GM19099 (cell line): ENCODE measurements at regions not wholly inside any gene's neighbourhood (a gene's known extent, or its start where the extent isn't known, plus 50 kb on each side); places are given as distances from the start of the nearest gene placed in this dataset.

ENCODE experiments used
- POLR2A ChIP-seq: IDR thresholded peaks from 3 replicates; pipeline ENCODE4 v1.6.1; 2011; ENCODE audit warnings: low read depth; ENCODE audit not compliant: insufficient read length; ENCODE audit errors: extremely low read depth

DNA sequence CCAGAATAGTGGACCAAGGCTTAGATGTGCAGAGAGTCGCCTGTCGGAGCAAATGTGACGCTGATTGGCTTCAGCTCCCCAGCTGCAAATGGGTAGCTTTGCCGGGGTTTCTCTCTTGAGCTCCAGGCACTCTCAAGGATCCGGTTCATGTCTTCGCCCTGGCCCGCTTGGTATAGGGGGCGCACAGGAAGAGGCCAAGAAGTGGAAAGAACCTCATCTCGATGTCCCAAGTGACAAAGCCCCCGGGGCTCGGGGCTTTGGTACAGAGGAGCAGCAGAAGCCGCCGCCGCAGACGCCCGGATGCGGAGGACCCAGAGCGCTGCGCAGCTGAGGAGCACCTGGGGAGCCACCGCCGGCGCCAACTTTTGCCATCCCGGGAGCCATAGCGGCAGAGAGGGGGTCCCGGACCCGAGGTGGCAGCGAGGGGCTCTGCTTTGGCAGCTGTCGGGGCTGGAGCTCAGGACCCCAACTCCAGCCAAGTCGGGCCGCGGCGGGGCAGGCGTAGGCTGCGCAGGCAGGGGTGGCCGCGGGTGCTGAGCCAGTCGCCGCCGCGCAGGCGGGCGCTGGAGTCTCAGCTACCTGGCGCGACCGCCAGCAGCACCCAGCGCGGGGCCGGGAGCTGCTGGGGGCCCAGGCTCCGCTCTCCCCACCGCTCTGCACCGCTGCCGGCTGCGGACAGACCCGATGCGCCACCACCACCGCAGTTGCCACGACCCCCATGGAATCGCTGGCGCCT is 466.6 kb downstream of the XPNPEP1 start:
- TF ChIP-seq POLR2A = no peak

GRCh38 chr10:109454691-109455090 is 468.6 kb downstream of the XPNPEP1 start:
- TF ChIP-seq POLR2A = no peak

GRCh38 chr10:109451879-109452278 is 471.4 kb downstream of the XPNPEP1 start:
- TF ChIP-seq POLR2A = no peak

DNA sequence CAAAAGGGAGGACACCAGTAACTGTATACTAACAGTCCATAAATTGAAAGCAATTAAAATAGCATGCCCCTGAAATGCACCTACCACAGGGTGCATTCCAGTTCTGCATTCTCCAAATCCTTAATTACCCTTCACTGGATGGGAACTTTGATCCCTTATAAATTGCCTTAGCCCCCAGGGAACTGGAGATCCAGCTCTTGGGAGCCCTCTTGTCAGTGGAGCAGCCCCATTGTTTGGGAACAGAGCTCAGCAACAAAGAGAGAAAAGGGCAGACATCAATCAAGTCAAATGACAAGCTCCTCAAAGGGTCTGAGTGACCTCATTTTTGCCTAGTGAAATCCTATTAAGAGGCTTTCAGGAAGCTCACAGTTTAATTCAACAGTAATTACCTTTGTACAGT is 472.6 kb downstream of the XPNPEP1 start:
- TF ChIP-seq POLR2A = no peak

DNA sequence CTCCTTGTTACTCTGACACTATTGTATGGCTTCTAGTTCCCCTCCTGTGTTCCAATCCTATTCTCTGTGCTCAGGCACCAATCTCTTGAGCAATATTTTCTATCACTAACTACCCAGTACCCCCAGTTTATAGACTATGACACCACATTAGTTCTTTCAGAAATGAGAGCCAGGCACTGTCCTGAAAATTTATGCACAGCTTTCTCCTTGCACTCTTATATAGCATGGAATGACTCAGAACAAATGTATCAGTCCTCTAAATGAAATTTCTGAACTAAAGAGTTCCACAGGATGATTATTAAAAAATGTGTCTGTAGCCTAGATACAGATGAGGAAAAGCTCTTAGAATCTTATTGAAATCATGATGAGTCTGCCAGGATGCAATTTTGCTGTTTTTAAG is 489.9 kb downstream of the XPNPEP1 start:
- no peak for TF ChIP-seq POLR2A

DNA sequence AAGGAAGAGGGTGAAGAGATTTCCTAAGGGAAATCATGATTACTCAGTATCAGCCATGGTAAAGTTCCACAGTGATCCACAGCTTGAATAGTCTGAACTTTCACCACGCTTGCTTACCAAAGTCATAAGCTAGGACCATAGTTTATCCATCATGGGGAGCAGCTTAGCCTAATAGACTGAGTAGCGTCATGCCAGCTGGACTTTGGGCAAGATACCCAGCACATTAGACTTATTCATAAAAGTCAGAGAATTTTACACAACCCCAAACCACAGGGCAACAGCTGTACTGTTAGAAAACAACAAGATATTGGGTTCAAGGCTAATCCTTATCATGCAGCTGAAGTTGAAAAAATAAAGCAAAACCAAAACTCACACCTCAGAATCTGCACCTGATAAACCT is 491.0 kb downstream of the XPNPEP1 start:
- TF ChIP-seq POLR2A = no peak

- no peak for TF ChIP-seq POLR2A
Observed at GRCh38 chr10:109430799-109431198, 492.5 kb downstream of the XPNPEP1 start.

GRCh38 chr10:109430043-109430760 is 493.1 kb downstream of the XPNPEP1 start:
- no peak for TF ChIP-seq POLR2A

GRCh38 chr10:109428775-109429491 is 494.4 kb downstream of the XPNPEP1 start:
- TF ChIP-seq POLR2A = no peak

- TF ChIP-seq POLR2A = no peak
Observed at GRCh38 chr10:109427411-109427810, 495.9 kb downstream of the XPNPEP1 start.

GRCh38 chr10:109426987-109427386 is 496.3 kb downstream of the XPNPEP1 start:
- TF ChIP-seq POLR2A = no peak

DNA sequence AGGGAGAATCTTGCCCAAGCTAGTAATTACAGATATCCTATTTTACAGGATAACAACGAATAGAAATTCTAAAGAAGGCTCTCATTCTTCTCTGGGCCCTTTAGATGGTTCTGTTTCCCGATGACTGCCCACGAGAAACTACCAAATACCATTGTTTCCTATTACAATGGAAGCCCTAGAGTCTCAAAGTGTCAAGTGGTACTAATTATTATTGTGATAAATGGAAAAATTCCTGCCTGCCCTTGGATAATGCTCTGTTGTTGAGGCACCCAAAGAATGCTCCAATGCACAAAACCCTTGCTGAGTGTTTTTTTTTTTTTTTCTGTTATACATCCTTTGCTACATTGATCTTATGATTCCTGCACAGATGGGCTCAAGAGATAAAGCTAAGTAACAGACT is 504.5 kb downstream of the XPNPEP1 start:
- no peak for TF ChIP-seq POLR2A

GRCh38 chr10:109417803-109418202 is 505.5 kb downstream of the XPNPEP1 start:
- no peak for TF ChIP-seq POLR2A

DNA sequence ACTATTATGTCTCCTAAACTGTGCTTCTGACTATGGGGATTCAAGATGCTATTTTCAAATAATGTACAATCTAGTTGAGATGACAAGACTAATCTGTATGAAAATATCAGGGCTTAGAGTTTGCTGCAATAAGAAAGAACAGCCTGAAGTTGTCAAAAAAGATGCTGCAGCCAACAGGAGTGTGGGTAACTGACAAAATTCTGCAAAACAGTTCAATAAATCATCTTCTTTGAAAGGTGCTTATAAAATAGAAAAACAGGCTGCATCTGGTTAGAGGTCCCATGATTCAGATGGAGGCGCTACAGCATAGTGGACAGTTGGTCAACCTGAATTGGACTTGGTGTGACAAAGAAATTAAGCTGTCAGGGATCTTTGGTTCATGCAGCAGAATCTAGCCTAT is 511.0 kb downstream of the XPNPEP1 start:
- no peak for TF ChIP-seq POLR2A

- TF ChIP-seq POLR2A = no peak
Observed at GRCh38 chr10:109411917-109412316, 511.4 kb downstream of the XPNPEP1 start.

DNA sequence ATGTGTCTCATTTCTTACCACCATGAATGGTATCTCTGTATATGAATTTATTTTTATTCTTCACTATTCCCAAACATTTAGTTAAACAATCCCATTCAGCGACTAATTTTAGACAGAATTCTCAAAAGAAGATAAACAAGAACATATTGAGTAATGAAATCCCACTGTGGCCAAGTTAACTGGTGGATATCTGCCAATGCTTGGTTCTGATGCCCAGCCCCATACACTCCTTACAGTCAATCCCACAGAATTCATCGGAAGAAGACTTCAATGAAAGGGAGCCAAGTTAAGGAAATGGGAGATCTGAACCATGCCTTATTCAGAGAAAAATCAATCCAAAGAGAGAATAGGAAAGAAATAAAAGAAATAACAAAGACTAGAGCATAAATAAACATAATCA is 518.0 kb downstream of the XPNPEP1 start:
- no peak for TF ChIP-seq POLR2A

GRCh38 chr10:109403551-109403950 is 519.8 kb downstream of the XPNPEP1 start:
- TF ChIP-seq POLR2A = no peak

GRCh38 chr10:109393425-109393824 is 529.9 kb downstream of the XPNPEP1 start:
- TF ChIP-seq POLR2A = no peak
